NB4 (cell line): ENCODE measurements at regions not wholly inside any gene's neighbourhood (a gene's known extent, or its start where the extent isn't known, plus 50 kb on each side); places are given as distances from the start of the nearest gene placed in this dataset.

Experiments
- CTCF ChIP-seq: IDR thresholded peaks from one replicate; pipeline ENCODE4 v1.5.1; 2012; ENCODE audit warnings: low read depth, low read length
- MAX ChIP-seq: IDR thresholded peaks from 2 replicates; pipeline ENCODE4 v1.6.1; 2011; ENCODE audit warnings: low read depth, low read length
- MYC ChIP-seq: IDR thresholded peaks from 2 replicates; pipeline ENCODE4 v1.6.1; 2011; ENCODE audit warnings: low read depth, low read length
- POLR2A ChIP-seq: IDR thresholded peaks from 2 replicates; pipeline ENCODE4 v1.6.1; 2011; ENCODE audit warnings: mild to moderate bottlenecking; ENCODE audit not compliant: insufficient read length; ENCODE audit errors: extremely low read depth

- TF ChIP-seq CTCF (no peak), POLR2A (no peak), MAX (no peak), MYC (no peak)
These were observed 94.1 kb upstream of the SELENOP start for GRCh38 chr5:42905827-42906226.
